Trophoblast cell (in vitro differentiated cells and primary cell): ENCODE measurements at regions not wholly inside any gene's neighbourhood (a gene's known extent, or its start where the extent isn't known, plus 50 kb on each side); places are given as distances from the start of the nearest gene placed in this dataset.

Source experiments
- DNase-seq, 2 donors: peaks; one replicate each; pipeline ENCODE4 v3.0.0-alpha.2; 2016
- H2AFZ ChIP-seq: 2 replicates; pipeline ENCODE4 v1.6.1; 2013; ENCODE audit warnings: low read length, moderate library complexity, mild to moderate bottlenecking; ENCODE audit not compliant: insufficient read depth, poor library complexity
- H2AK5ac ChIP-seq: 2 replicates; pipeline ENCODE4 v1.6.1; 2013; ENCODE audit warnings: mild to moderate bottlenecking, low read length
- H2BK120ac ChIP-seq: 2 replicates; pipeline ENCODE4 v1.6.1; 2013; ENCODE audit warnings: low read length, mild to moderate bottlenecking, moderate library complexity; ENCODE audit not compliant: insufficient read depth, poor library complexity
- H2BK12ac ChIP-seq: 2 replicates; pipeline ENCODE4 v1.6.1; 2013; ENCODE audit warnings: mild to moderate bottlenecking, low read length, moderate library complexity
- H2BK5ac ChIP-seq: 2 replicates; pipeline ENCODE4 v1.6.1; 2013; ENCODE audit warnings: low read length, low read depth, moderate library complexity, mild to moderate bottlenecking; ENCODE audit not compliant: poor library complexity
- H3K14ac ChIP-seq: 2 replicates; pipeline ENCODE4 v1.6.1; 2013; ENCODE audit warnings: mild to moderate bottlenecking, low read length
- H3K18ac ChIP-seq: 2 replicates; pipeline ENCODE4 v1.6.1; 2013; ENCODE audit warnings: mild to moderate bottlenecking, low read length
- H3K23ac ChIP-seq: 2 replicates; pipeline ENCODE4 v1.6.1; 2013; ENCODE audit warnings: low read length
- H3K27ac ChIP-seq: 2 replicates; pipeline ENCODE4 v1.5.1; 2013; ENCODE audit warnings: low read depth, mild to moderate bottlenecking, inconsistent platforms, low read length, moderate library complexity
- H3K27me3 ChIP-seq: 2 replicates; pipeline ENCODE4 v1.6.1; 2013; ENCODE audit warnings: inconsistent platforms, mild to moderate bottlenecking, low read length, moderate library complexity; ENCODE audit not compliant: insufficient read depth
- H3K36me3 ChIP-seq, 2 experiments: 1 replicate in 1 of 2; 2 replicates in 1 of 2; pipeline ENCODE4 v1.6.1; 2013; ENCODE audit warnings: low read length in 2 of 2, mild to moderate bottlenecking in 2 of 2, moderate library complexity in 1 of 2; ENCODE audit not compliant: insufficient read depth in 2 of 2, control insufficient read depth in 1 of 2
- H3K4ac ChIP-seq: 2 replicates; pipeline ENCODE4 v1.6.1; 2013; ENCODE audit warnings: low read depth, mild to moderate bottlenecking, low read length, moderate library complexity
- H3K4me1 ChIP-seq, 2 experiments: 1 replicate in 1 of 2; 2 replicates in 1 of 2; pipeline ENCODE4 v1.6.1; 2013; ENCODE audit warnings: low read length in 2 of 2, mild to moderate bottlenecking in 2 of 2, moderate library complexity in 1 of 2; ENCODE audit not compliant: insufficient read depth in 2 of 2, control insufficient read depth in 1 of 2
- H3K4me2 ChIP-seq: 2 replicates; pipeline ENCODE4 v1.6.1; 2013; ENCODE audit warnings: inconsistent platforms, mild to moderate bottlenecking, low read length, moderate library complexity
- H3K4me3 ChIP-seq: 2 replicates; pipeline ENCODE4 v1.5.1; 2013; ENCODE audit warnings: mild to moderate bottlenecking, low read depth, low read length, inconsistent platforms
- H3K79me1 ChIP-seq: one replicate; pipeline ENCODE4 v1.6.1; 2013; ENCODE audit warnings: low read length
- H3K79me2 ChIP-seq: 2 replicates; pipeline ENCODE4 v1.6.1; 2013; ENCODE audit warnings: low read length, mild to moderate bottlenecking; ENCODE audit not compliant: control insufficient read depth, insufficient read depth, poor library complexity
- H3K9ac ChIP-seq: 2 replicates; pipeline ENCODE4 v1.6.1; 2013; ENCODE audit warnings: mild to moderate bottlenecking, low read length
- H3K9me3 ChIP-seq: 2 replicates; pipeline ENCODE4 v1.6.1; 2013; ENCODE audit warnings: low read depth, mild to moderate bottlenecking, control low read depth, inconsistent platforms, low read length; ENCODE audit not compliant: insufficient read depth
- H4K12ac ChIP-seq: 2 replicates; pipeline ENCODE4 v1.6.1; 2013; ENCODE audit warnings: low read depth, mild to moderate bottlenecking, low read length, moderate library complexity
- H4K8ac ChIP-seq: 2 replicates; pipeline ENCODE4 v1.6.1; 2013; ENCODE audit warnings: low read depth, mild to moderate bottlenecking, low read length, moderate library complexity
- H4K91ac ChIP-seq: one replicate; pipeline ENCODE4 v1.6.1; 2013; ENCODE audit warnings: low read depth, mild to moderate bottlenecking, low read length, moderate library complexity
- WGBS: extraction: QIAGEN DNeasy Blood & Tissue Kit; methylation state at CpG from one replicate; pipeline ENCODE4 v1.1.7; 2013; ENCODE audit warnings: missing lambda C conversion rate; ENCODE audit not compliant: insufficient read length, insufficient coverage; ENCODE audit errors: extremely low coverage; 5-methylcytosine and 5-hydroxymethylcytosine counted together

DNA sequence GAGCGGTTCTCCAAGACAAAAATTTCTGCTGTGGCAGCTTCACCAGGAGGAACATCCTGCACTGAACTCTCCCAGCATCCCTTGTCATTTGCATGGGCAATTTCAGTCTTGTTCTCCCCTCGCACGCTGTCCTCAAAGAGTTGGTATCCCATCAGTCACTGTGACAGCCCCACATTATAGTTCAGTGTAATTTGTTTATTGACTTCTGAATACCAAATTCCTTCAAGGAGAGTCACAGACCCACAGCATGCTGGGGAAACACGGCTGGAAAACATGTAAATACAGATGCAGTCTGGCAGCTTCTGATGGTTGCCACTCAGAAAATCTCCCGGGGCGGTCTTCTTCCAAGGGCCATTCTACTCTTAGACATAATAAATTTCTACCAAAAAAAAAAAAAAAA is 151.0 kb upstream of the NEBL start:
- Histone ChIP-seq H3K79me1 (no peaks in the 10 kb centered on the region), H3K79me2 (no peaks in the 10 kb centered on the region), H3K14ac (no peak overlapping the region), H3K27ac (no peak overlapping the region), H2BK120ac (no peak overlapping the region), H3K4ac (no peak overlapping the region), H4K12ac (no peak overlapping the region), H3K4me2 (no peak overlapping the region), H3K36me3 (no peaks in the 10 kb centered on the region), H3K9me3 (no peaks in the 10 kb centered on the region), H2AK5ac (no peak overlapping the region), H3K27me3 (no peaks in the 10 kb centered on the region), H3K18ac (no peak overlapping the region), H3K4me3 (no peak overlapping the region), H2AFZ (no peak overlapping the region), H3K4me1 (no peaks in the 10 kb centered on the region), H4K8ac (no peak overlapping the region), H3K9ac (no peak overlapping the region), H2BK12ac (no peak overlapping the region), H3K23ac (no peak overlapping the region), H2BK5ac (no peak overlapping the region), H4K91ac (no peak overlapping the region)
- no CpG with 5 or more reads among the region's 6 CpGs for WGBS
- peak; percentile 53 to 75 for DNase-seq

DNA sequence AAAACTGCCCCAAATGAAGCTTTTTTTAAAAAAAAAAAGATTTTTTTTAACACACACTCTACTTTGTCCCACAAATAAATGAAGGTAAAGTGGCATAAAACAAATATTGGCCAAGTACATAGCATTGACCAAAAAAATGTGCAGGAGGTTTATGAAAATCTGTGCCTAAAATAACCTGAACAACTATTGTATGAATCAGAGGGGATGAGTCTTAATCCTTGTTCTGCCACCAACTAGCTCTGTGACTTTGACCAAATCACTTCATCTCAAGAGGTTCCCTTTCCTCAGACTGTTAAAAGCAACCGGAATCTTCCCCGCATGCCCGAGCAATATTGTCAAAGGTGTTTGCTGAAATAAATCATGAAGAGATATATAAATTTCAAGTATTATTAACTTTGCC is 150.4 kb upstream of the NEBL start:
- Histone ChIP-seq H3K79me1 (no peaks in the 10 kb centered on the region), H3K18ac (no peak overlapping the region), H2BK120ac (no peak overlapping the region), H4K12ac (no peak overlapping the region), H3K27me3 (no peaks in the 10 kb centered on the region), H4K91ac (no peak overlapping the region), H3K4me1 (no peaks in the 10 kb centered on the region), H2AFZ (no peak overlapping the region), H2BK5ac (no peak overlapping the region), H3K23ac (no peak overlapping the region), H3K27ac (no peak overlapping the region), H3K36me3 (no peaks in the 10 kb centered on the region), H3K14ac (no peak overlapping the region), H2AK5ac (no peak overlapping the region), H3K9me3 (no peaks in the 10 kb centered on the region), H3K4ac (no peak overlapping the region), H3K4me3 (no peak overlapping the region), H3K9ac (no peak overlapping the region), H2BK12ac (no peak overlapping the region), H3K79me2 (no peaks in the 10 kb centered on the region), H4K8ac (no peak overlapping the region), H3K4me2 (no peak overlapping the region)
- DNase-seq: peak; percentile 37 to 77
- WGBS: no CpG with 5 or more reads among the region's 3 CpGs

DNA sequence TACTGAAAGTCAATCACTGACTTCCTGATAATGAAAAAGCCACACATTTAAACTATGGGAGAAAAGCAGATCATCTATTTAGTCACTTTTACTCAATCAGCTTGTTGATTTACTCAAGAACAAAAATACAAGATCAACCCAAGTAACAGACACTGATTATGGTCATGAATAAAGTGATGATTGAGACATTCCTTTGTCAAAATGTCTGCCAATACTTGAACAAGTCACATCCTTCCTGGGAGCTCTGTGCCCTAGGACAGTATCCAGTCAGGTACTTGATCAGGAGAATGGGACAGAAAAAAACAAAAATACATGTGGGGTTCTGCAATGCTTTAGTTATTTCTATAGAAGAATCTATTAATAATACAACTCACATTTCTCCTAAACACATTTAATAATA is 150.0 kb upstream of the NEBL start:
- Histone ChIP-seq H3K4me1 (no peaks in the 10 kb centered on the region), H2AK5ac (no peak overlapping the region), H3K9me3 (no peaks in the 10 kb centered on the region), H3K14ac (no peak overlapping the region), H4K91ac (no peak overlapping the region), H3K27me3 (no peaks in the 10 kb centered on the region), H4K8ac (no peak overlapping the region), H3K18ac (no peak overlapping the region), H3K23ac (no peak overlapping the region), H3K79me1 (no peaks in the 10 kb centered on the region), H2AFZ (no peak overlapping the region), H2BK120ac (no peak overlapping the region), H2BK12ac (no peak overlapping the region), H2BK5ac (no peak overlapping the region), H4K12ac (no peak overlapping the region), H3K9ac (no peak overlapping the region), H3K36me3 (no peaks in the 10 kb centered on the region), H3K4me2 (no peak overlapping the region), H3K4me3 (no peak overlapping the region), H3K79me2 (no peaks in the 10 kb centered on the region), H3K4ac (no peak overlapping the region), H3K27ac (no peak overlapping the region)
- DNase-seq: peak in 1 of 2 donors; percentile 14

DNA sequence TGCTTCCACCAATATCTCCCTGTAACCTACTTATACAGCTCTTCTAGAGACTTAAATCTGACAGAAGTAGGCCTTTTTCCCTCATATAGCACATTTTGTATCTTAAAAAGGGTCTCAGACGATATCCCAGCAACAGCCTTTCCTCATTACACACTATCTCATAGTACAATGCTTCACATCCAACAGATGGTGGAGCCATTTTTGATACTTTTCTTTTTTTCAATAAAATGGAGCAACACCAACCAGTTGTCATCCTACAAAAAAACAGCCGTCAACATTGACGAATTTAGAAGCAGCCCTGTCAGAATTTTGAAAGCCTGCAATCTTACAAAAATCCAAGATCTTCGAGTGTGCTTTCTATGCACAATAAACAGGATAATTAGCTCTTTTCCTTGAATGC is 145.9 kb upstream of the NEBL start:
- Histone ChIP-seq H3K4me2 (no peak overlapping the region), H3K4me3 (no peak overlapping the region), H3K14ac (no peak overlapping the region), H3K79me2 (no peaks in the 10 kb centered on the region), H2AFZ (no peak overlapping the region), H3K27ac (no peak overlapping the region), H3K27me3 (no peaks in the 10 kb centered on the region), H3K18ac (no peak overlapping the region), H4K8ac (no peak overlapping the region), H2BK5ac (no peak overlapping the region), H3K9me3 (no peaks in the 10 kb centered on the region), H3K9ac (no peak overlapping the region), H3K4me1 (no peaks in the 10 kb centered on the region), H3K36me3 (no peaks in the 10 kb centered on the region), H2BK120ac (no peak overlapping the region), H2AK5ac (no peak overlapping the region), H3K23ac (no peak overlapping the region), H3K79me1 (no peaks in the 10 kb centered on the region), H3K4ac (no peak overlapping the region), H2BK12ac (no peak overlapping the region), H4K12ac (no peak overlapping the region), H4K91ac (no peak overlapping the region)
- DNase-seq: no peak
- no CpG with 5 or more reads among the region's 4 CpGs for WGBS

DNA sequence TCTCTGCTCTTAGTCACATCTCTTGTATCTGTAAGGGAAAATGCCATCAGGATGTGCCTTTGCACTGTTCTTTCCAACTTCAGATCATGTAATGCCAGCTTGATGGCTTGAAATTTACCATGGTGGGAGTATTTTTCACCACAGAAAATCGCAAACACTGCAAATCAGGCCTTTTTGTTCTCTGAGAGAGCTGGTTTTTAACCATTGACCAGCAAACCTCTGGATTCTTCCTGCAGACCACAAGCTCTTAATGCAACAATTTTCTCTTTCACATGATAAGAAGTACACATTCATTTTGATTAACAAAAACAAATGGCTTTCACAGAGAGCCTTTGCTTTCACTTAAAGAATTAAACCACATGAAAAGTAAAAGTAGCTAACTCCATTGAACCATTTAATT is 145.4 kb upstream of the NEBL start:
- Histone ChIP-seq H3K4ac (no peak overlapping the region), H3K18ac (no peak overlapping the region), H3K79me2 (no peaks in the 10 kb centered on the region), H3K36me3 (no peaks in the 10 kb centered on the region), H2AK5ac (no peak overlapping the region), H3K9me3 (no peaks in the 10 kb centered on the region), H2BK12ac (no peak overlapping the region), H3K14ac (no peak overlapping the region), H4K91ac (no peak overlapping the region), H4K12ac (no peak overlapping the region), H2BK120ac (no peak overlapping the region), H3K79me1 (no peaks in the 10 kb centered on the region), H2AFZ (no peak overlapping the region), H4K8ac (no peak overlapping the region), H2BK5ac (no peak overlapping the region), H3K27me3 (no peaks in the 10 kb centered on the region), H3K27ac (no peak overlapping the region), H3K23ac (no peak overlapping the region), H3K4me3 (no peak overlapping the region), H3K4me1 (no peaks in the 10 kb centered on the region), H3K9ac (no peak overlapping the region), H3K4me2 (no peak overlapping the region)
- DNase-seq: no peak
- WGBS: no CpG with 5 or more reads among the region's 1 CpG
